Activated T-cell treated with anti-CD3 and anti-CD28 coated beads for 48 hours (primary cell): ENCODE measurements at regions not wholly inside any gene's neighbourhood (a gene's known extent, or its start where the extent isn't known, plus 50 kb on each side); places are given as distances from the start of the nearest gene placed in this dataset.

Source experiments
- DNase-seq: peaks from one replicate; pipeline ENCODE4 v3.0.0-alpha.2; 2020; ENCODE audit warnings: low read depth

GRCh38 chr4:181548873-181549575, 694.2 kb upstream of the TENM3 start:
- DNase-seq, result no peak

- no peak for DNase-seq
These were observed 693.5 kb upstream of the TENM3 start for GRCh38 chr4:181549576-181550188.

GRCh38 chr4:181550381-181550780, 692.8 kb upstream of the TENM3 start:
- no peak for DNase-seq

- no peak for DNase-seq
These were observed 683.6 kb upstream of the TENM3 start for GRCh38 chr4:181559637-181560036.

- no peak for DNase-seq
These were observed 680.8 kb upstream of the TENM3 start for GRCh38 chr4:181562399-181562798.

- DNase-seq, result no peak
These were observed 678.6 kb upstream of the TENM3 start for GRCh38 chr4:181564625-181565024.

DNA sequence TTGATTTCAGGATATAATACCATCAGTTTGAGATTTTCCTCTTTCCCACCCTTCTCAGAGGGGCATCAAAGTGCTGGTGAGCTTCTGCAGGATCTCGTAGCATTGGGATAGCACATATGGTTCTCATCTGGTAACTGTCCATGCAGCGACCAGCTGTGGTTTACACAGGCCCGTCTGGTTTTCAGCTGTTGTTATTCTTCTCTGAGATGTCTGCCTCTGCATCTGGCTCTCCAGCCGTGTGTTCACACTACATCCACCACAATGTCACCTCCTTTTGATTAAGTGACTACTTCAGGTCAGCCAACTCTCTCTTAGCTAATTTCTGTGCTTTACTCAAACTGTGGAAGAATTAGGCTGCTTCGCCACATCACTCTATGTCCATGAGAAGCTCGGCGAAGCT, 676.7 kb upstream of the TENM3 start:
- no peak for DNase-seq

GRCh38 chr4:181569553-181569952, 673.6 kb upstream of the TENM3 start:
- no peak for DNase-seq

- DNase-seq, result no peak
These were observed 664.3 kb upstream of the TENM3 start for GRCh38 chr4:181578911-181579310.

- DNase-seq, result no peak
These were observed 663.7 kb upstream of the TENM3 start for GRCh38 chr4:181579486-181579885.

GRCh38 chr4:181581983-181582382, 661.2 kb upstream of the TENM3 start:
- DNase-seq, result no peak

DNA sequence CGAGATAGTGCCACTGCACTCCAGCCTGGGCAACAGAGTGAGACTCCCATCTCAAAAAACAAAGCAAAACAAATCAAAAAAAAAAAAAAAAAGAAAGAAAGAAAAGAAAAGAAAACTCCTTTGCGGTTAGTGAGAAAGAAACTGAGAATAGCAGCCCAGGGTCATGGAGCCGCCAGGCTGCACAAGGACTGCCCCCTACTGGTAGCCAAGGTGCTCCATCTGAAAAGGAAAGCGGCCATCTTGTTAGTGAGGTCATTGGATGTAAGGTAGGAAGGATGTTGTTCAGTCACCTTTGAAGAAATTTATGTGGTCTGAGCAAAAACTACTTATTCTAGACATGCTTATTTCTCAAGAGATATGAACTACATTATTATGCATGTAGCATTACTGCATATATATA, 660.6 kb upstream of the TENM3 start:
- DNase-seq, result no peak

- DNase-seq, result no peak
These were observed 654.4 kb upstream of the TENM3 start for GRCh38 chr4:181588733-181589302.

- no peak for DNase-seq
These were observed 650.9 kb upstream of the TENM3 start for GRCh38 chr4:181592221-181592745.

DNA sequence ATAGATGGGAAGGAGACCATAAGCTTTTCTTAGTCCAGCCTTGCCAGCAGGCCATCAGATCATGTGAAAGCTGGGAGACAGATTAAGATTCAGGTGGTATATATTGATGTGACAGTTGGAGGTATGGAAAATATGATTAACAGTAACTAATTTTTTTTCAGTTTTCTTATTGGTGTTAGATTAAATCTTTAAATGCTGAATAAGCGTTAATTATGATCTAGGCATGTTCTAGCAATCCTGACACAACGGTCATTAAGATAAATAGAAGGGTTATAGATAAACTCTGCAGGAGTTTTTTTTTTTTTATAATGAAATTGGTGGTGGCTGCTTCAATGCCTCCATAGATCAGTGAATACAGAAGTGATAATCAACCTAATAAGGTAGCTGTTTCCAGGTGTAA, 649.5 kb upstream of the TENM3 start:
- no peak for DNase-seq

- no peak for DNase-seq
These were observed 649.0 kb upstream of the TENM3 start for GRCh38 chr4:181594188-181594587.

GRCh38 chr4:181595716-181596115, 647.5 kb upstream of the TENM3 start:
- DNase-seq, result no peak

- DNase-seq, result no peak
These were observed 645.4 kb upstream of the TENM3 start for GRCh38 chr4:181597766-181598165.

DNA sequence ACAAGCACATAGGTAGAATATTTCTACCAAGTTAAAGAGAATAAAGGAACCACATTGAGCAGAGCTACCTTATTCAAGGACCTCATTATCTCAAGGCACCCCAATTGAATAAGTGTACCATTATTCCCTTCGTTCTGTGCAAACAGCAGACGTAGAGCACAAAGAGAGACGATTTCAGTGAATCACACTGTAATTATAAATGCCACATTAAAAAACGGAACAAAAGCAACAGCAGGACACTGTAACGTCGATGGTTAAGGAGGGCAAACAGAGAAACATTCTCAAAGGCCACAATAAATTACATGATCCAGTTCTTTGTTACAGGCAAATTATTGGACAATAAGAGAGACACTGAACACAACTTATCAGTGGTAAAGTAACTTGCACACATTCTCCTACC, 644.1 kb upstream of the TENM3 start:
- DNase-seq, result no peak

DNA sequence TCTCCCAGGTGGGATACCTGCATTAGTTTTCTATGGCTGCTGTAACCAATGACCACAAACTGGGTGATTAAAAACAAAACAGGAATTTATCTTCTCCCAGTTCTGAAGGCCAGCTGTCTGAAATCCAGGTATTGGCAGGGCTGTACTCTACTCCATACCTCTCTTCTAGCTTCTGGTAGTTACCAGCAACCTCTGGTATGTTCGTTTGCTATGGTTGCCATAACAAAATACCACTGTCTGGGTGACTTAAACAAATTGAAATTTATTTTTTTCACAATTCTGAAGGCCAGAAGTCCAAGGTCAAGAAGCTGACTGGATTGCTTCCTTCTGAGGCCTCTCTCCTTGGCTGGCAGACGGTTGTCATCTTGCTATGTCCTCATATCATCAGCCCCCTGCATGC, 642.1 kb upstream of the TENM3 start:
- DNase-seq, result no peak

- no peak for DNase-seq
These were observed 638.7 kb upstream of the TENM3 start for GRCh38 chr4:181604546-181604945.

DNA sequence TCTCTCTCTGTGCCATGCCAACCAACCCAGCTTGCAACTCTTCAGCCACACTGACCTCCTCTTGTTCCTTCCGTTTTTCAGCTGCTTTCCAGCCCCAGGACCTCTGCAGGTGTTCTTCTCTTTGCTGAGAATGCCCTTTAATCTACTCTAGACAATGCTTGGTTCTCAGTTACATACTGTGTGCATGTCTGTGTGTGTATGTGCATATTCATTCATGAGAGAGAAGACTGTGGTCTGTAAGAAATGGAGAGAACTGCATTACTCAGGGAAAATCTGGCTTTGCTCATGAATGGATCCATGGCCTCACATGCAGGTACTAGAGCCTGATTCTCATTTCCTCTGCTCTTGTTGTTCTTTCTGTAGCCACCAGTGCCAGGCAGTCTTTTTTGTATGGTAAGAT, 636.9 kb upstream of the TENM3 start:
- DNase-seq, result no peak

- no peak for DNase-seq
These were observed 635.0 kb upstream of the TENM3 start for GRCh38 chr4:181608181-181608580.
